ENCODE measurements at regions not wholly inside any gene's neighbourhood (a gene's known extent, or its start where the extent isn't known, plus 50 kb on each side); places are given as distances from the start of the nearest gene placed in this dataset.

DNA sequence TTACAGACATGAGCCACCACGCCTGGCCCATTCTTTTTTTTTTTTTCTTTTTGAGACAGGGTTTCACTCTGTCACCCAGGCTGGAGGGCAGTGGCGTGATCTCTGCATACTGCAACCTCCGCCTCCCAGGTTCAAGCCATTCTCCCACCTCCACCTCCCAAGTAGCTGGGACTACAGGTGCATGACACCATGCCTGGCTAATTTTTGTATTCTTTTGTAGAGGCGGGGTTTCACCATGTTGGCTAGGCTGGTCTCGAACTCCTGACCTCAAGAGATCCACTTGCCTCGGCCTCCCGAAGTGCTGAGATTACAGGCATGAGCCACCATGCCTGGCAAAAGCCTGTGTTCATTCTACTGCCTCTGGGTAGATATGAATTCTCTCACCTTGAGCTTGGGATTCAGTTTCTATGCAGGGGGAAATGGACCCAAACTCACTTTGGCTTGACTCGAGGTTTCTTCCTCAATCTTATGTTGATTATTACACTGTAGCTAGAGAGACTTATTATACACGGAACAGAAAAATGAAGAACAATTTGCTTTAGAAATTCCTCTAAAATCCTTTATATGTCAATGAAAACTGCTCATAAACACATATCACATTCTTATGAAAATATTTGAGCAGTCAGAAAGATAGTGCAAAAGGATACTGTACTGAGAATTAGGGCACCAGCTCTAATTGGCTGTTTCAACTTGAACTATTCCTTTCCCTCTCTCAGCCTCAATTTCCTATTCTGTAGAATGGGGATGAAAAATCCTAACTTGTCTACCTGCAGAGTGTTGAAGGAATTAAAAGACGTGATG is 252.3 kb downstream of the MYCN start (continued):
- TF ChIP-seq, protein P1, sequence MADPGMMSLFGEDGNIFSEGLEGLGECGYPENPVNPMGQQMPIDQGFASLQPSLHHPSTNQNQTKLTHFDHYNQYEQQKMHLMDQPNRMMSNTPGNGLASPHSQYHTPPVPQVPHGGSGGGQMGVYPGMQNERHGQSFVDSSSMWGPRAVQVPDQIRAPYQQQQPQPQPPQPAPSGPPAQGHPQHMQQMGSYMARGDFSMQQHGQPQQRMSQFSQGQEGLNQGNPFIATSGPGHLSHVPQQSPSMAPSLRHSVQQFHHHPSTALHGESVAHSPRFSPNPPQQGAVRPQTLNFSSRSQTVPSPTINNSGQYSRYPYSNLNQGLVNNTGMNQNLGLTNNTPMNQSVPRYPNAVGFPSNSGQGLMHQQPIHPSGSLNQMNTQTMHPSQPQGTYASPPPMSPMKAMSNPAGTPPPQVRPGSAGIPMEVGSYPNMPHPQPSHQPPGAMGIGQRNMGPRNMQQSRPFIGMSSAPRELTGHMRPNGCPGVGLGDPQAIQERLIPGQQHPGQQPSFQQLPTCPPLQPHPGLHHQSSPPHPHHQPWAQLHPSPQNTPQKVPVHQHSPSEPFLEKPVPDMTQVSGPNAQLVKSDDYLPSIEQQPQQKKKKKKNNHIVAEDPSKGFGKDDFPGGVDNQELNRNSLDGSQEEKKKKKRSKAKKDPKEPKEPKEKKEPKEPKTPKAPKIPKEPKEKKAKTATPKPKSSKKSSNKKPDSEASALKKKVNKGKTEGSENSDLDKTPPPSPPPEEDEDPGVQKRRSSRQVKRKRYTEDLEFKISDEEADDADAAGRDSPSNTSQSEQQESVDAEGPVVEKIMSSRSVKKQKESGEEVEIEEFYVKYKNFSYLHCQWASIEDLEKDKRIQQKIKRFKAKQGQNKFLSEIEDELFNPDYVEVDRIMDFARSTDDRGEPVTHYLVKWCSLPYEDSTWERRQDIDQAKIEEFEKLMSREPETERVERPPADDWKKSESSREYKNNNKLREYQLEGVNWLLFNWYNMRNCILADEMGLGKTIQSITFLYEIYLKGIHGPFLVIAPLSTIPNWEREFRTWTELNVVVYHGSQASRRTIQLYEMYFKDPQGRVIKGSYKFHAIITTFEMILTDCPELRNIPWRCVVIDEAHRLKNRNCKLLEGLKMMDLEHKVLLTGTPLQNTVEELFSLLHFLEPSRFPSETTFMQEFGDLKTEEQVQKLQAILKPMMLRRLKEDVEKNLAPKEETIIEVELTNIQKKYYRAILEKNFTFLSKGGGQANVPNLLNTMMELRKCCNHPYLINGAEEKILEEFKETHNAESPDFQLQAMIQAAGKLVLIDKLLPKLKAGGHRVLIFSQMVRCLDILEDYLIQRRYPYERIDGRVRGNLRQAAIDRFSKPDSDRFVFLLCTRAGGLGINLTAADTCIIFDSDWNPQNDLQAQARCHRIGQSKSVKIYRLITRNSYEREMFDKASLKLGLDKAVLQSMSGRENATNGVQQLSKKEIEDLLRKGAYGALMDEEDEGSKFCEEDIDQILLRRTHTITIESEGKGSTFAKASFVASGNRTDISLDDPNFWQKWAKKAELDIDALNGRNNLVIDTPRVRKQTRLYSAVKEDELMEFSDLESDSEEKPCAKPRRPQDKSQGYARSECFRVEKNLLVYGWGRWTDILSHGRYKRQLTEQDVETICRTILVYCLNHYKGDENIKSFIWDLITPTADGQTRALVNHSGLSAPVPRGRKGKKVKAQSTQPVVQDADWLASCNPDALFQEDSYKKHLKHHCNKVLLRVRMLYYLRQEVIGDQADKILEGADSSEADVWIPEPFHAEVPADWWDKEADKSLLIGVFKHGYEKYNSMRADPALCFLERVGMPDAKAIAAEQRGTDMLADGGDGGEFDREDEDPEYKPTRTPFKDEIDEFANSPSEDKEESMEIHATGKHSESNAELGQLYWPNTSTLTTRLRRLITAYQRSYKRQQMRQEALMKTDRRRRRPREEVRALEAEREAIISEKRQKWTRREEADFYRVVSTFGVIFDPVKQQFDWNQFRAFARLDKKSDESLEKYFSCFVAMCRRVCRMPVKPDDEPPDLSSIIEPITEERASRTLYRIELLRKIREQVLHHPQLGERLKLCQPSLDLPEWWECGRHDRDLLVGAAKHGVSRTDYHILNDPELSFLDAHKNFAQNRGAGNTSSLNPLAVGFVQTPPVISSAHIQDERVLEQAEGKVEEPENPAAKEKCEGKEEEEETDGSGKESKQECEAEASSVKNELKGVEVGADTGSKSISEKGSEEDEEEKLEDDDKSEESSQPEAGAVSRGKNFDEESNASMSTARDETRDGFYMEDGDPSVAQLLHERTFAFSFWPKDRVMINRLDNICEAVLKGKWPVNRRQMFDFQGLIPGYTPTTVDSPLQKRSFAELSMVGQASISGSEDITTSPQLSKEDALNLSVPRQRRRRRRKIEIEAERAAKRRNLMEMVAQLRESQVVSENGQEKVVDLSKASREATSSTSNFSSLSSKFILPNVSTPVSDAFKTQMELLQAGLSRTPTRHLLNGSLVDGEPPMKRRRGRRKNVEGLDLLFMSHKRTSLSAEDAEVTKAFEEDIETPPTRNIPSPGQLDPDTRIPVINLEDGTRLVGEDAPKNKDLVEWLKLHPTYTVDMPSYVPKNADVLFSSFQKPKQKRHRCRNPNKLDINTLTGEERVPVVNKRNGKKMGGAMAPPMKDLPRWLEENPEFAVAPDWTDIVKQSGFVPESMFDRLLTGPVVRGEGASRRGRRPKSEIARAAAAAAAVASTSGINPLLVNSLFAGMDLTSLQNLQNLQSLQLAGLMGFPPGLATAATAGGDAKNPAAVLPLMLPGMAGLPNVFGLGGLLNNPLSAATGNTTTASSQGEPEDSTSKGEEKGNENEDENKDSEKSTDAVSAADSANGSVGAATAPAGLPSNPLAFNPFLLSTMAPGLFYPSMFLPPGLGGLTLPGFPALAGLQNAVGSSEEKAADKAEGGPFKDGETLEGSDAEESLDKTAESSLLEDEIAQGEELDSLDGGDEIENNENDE (IDR thresholded peaks at IDR 0.05; ENCODE audit: insufficient replicate concordance, low read length): no peak
- no peak for TF ChIP-seq SIRT6 (IDR thresholded peaks at IDR 0.05; ENCODE audit: low read length)
- TF ChIP-seq, protein P2, sequence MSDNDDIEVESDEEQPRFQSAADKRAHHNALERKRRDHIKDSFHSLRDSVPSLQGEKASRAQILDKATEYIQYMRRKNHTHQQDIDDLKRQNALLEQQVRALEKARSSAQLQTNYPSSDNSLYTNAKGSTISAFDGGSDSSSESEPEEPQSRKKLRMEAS (IDR thresholded peaks at IDR 0.05): no peak
- TF ChIP-seq, protein P3, sequence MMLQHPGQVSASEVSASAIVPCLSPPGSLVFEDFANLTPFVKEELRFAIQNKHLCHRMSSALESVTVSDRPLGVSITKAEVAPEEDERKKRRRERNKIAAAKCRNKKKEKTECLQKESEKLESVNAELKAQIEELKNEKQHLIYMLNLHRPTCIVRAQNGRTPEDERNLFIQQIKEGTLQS (IDR thresholded peaks at IDR 0.05; ENCODE audit: insufficient read depth, low read depth, low read length): no peak
- no peak for TF ChIP-seq BRCA1 (IDR thresholded peaks at IDR 0.05; ENCODE audit: low read depth, low read length)
- TF ChIP-seq TCF12 (IDR thresholded peaks at IDR 0.05; ENCODE audit: low read depth, low read length): no peak
- no peak for TF ChIP-seq HDAC6 (IDR thresholded peaks at IDR 0.05; ENCODE audit: low read depth, low read length)
- TF ChIP-seq SP4 (IDR thresholded peaks at IDR 0.05; ENCODE audit: low read length): no peak
- TF ChIP-seq SAP30 (IDR thresholded peaks at IDR 0.05; ENCODE audit: insufficient read depth, insufficient replicate concordance, low read length): no peak
- TF ChIP-seq TAF7 (optimal IDR thresholded peaks at IDR 0.05; ENCODE audit: borderline replicate concordance, low read depth, low read length): no peak

All from H1 (cell line).